RPMI8226 (cell line): ENCODE measurements at regions not wholly inside any gene's neighbourhood (a gene's known extent, or its start where the extent isn't known, plus 50 kb on each side); places are given as distances from the start of the nearest gene placed in this dataset.

Experiments
- DNase-seq: peaks from one replicate; pipeline ENCODE4 v3.0.0-alpha.2; 2015

GRCh38 chr14:80446356-80446755 lies 235.1 kb upstream of the DIO2 start:
- DNase-seq, result no peak

- DNase-seq, result no peak
Observed at GRCh38 chr14:80445605-80446004, 234.3 kb upstream of the DIO2 start.

- no peak for DNase-seq
Observed at GRCh38 chr14:80434574-80435321, 223.4 kb upstream of the DIO2 start.

GRCh38 chr14:80433811-80434210 lies 222.5 kb upstream of the DIO2 start:
- DNase-seq, result no peak

- no peak for DNase-seq
Observed at GRCh38 chr14:80428671-80429070, 217.4 kb upstream of the DIO2 start.

GRCh38 chr14:80428171-80428570 lies 216.9 kb upstream of the DIO2 start:
- DNase-seq, result no peak

- no peak for DNase-seq
Observed at GRCh38 chr14:80427101-80427500, 215.8 kb upstream of the DIO2 start.

GRCh38 chr14:80426683-80427082 lies 215.4 kb upstream of the DIO2 start:
- DNase-seq, result no peak

- no peak for DNase-seq
Observed at GRCh38 chr14:80425686-80426085, 214.4 kb upstream of the DIO2 start.

- no peak for DNase-seq
Observed at GRCh38 chr14:80419769-80420168, 208.5 kb upstream of the DIO2 start.

- DNase-seq, result no peak
Observed at GRCh38 chr14:80419345-80419744, 208.0 kb upstream of the DIO2 start.

- no peak for DNase-seq
Observed at GRCh38 chr14:80415636-80416035, 204.3 kb upstream of the DIO2 start.

- no peak for DNase-seq
Observed at GRCh38 chr14:80414080-80414479, 202.8 kb upstream of the DIO2 start.

- DNase-seq, result no peak
Observed at GRCh38 chr14:80404413-80404812, 193.1 kb upstream of the DIO2 start.

- DNase-seq, result no peak
Observed at GRCh38 chr14:80403036-80403435, 191.7 kb upstream of the DIO2 start.

GRCh38 chr14:80395031-80395430 lies 183.7 kb upstream of the DIO2 start:
- no peak for DNase-seq

GRCh38 chr14:80393766-80394165 lies 182.5 kb upstream of the DIO2 start:
- DNase-seq, result no peak

- no peak for DNase-seq
Observed at GRCh38 chr14:80390906-80391305, 179.6 kb upstream of the DIO2 start.

- no peak for DNase-seq
Observed at GRCh38 chr14:80388980-80389711, 177.8 kb upstream of the DIO2 start.

GRCh38 chr14:80387563-80387981 lies 176.3 kb upstream of the DIO2 start:
- no peak for DNase-seq

- no peak for DNase-seq
Observed at GRCh38 chr14:80385336-80385735, 174.0 kb upstream of the DIO2 start.

GRCh38 chr14:80383223-80383622 lies 171.9 kb upstream of the DIO2 start:
- no peak for DNase-seq

GRCh38 chr14:80381807-80382363 lies 170.6 kb upstream of the DIO2 start:
- no peak for DNase-seq

- no peak for DNase-seq
Observed at GRCh38 chr14:80379035-80379434, 167.7 kb upstream of the DIO2 start.
